NCI-H2029 treated with DMSO at 0.1 percent for 48 hours (cell line): ENCODE measurements at regions not wholly inside any gene's neighbourhood (a gene's known extent, or its start where the extent isn't known, plus 50 kb on each side); places are given as distances from the start of the nearest gene placed in this dataset.

ENCODE experiments used
- DNase-seq: peaks from one replicate; lab custom pipeline; 2025; lab: John Stamatoyannopoulos, UW

- DNase-seq = peak; percentile 78
Measured at GRCh38 chr9:119009249-119009648, 360.0 kb downstream of the BRINP1 start.

GRCh38 chr9:119020284-119020683, 349.0 kb downstream of the BRINP1 start:
- no peak for DNase-seq

- no peak for DNase-seq
Measured at GRCh38 chr9:119020730-119021333, 348.4 kb downstream of the BRINP1 start.

- peak; percentile 74 for DNase-seq
Measured at GRCh38 chr9:119026120-119026519, 343.1 kb downstream of the BRINP1 start.

GRCh38 chr9:119027901-119028699, 341.1 kb downstream of the BRINP1 start:
- no peak for DNase-seq

GRCh38 chr9:119029886-119030285, 339.3 kb downstream of the BRINP1 start:
- no peak for DNase-seq

- no peak for DNase-seq
Measured at GRCh38 chr9:119033596-119033995, 335.6 kb downstream of the BRINP1 start.

GRCh38 chr9:119036969-119037368, 332.3 kb downstream of the BRINP1 start:
- no peak for DNase-seq

- no peak for DNase-seq
Measured at GRCh38 chr9:119043996-119044395, 325.2 kb downstream of the BRINP1 start.

GRCh38 chr9:119044806-119045205, 324.4 kb downstream of the BRINP1 start:
- DNase-seq = no peak

- DNase-seq = no peak
Measured at GRCh38 chr9:119047513-119048307, 321.5 kb downstream of the BRINP1 start.

- no peak for DNase-seq
Measured at GRCh38 chr9:119050281-119050680, 319.0 kb downstream of the BRINP1 start.

GRCh38 chr9:119052339-119053030, 316.8 kb downstream of the BRINP1 start:
- no peak for DNase-seq

GRCh38 chr9:119053070-119053469, 316.2 kb downstream of the BRINP1 start:
- no peak for DNase-seq

- no peak for DNase-seq
Measured at GRCh38 chr9:119060629-119061385, 308.4 kb downstream of the BRINP1 start.

- DNase-seq = no peak
Measured at GRCh38 chr9:119071636-119072035, 297.6 kb downstream of the BRINP1 start.

- DNase-seq = no peak
Measured at GRCh38 chr9:119074017-119074416, 295.2 kb downstream of the BRINP1 start.

- DNase-seq = no peak
Measured at GRCh38 chr9:119078015-119078414, 291.2 kb downstream of the BRINP1 start.

- DNase-seq = no peak
Measured at GRCh38 chr9:119083673-119084072, 285.6 kb downstream of the BRINP1 start.

GRCh38 chr9:119086590-119086989, 282.6 kb downstream of the BRINP1 start:
- no peak for DNase-seq

- peak; percentile 93 for DNase-seq
Measured at GRCh38 chr9:119088002-119088547, 281.2 kb downstream of the BRINP1 start.
